GDM1 (cell line): ENCODE measurements at regions not wholly inside any gene's neighbourhood (a gene's known extent, or its start where the extent isn't known, plus 50 kb on each side); places are given as distances from the start of the nearest gene placed in this dataset.

Source experiments
- DNase-seq: peaks from one replicate; lab custom pipeline; 2025; lab: John Stamatoyannopoulos, UW

DNA sequence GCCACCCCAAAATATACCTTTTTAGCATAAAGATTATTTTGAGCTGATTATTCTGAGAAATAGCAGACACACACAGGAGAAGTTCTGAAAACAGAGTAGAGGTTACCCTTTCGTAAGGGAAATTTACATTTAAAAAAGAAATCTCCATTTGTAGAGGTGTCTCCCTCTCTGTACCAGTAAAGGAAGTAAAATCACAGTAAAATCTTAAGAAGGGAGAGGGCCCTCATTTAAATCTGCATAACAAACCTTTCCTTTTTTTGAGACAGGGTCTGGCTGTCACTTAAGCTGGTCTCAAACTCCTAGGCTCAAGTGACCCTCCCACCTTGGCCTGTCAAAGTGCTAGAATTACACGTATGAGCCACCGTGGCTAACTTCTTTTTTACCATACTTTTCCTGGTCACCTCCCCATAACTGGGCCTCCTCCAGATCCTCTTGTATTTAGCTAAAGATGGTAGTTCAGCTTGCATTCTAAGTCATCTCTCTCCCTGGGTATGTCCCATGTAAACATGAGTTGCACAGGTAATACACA, 92.2 kb upstream of the INTU start:
- no peak for DNase-seq

GRCh38 chr4:127545271-127545670, 87.5 kb upstream of the INTU start:
- DNase-seq = no peak

- DNase-seq = no peak
These were observed 83.5 kb upstream of the INTU start for GRCh38 chr4:127548990-127549925.

GRCh38 chr4:127555106-127555505, 77.7 kb upstream of the INTU start:
- DNase-seq = no peak

DNA sequence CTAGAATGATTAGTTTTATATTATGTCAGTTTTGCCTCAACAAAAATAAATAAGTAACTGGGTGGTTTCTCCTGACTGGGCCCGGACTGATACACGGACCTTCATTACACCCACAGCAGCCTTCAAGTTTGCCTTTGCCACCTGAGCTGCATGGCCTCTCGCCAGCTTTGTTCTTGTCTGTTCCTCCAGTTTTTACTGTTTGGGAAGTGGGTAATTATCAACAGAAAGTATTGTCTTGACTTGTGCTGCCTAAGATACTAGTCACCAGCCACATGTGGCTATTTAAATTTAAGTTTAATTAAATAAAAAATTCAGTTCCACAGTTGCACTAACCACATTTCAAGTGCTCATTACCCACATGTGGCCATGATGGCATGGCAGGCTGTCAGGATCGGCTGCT, 74.7 kb upstream of the INTU start:
- no peak for DNase-seq

GRCh38 chr4:127558489-127559407, 74.0 kb upstream of the INTU start:
- DNase-seq = no peak

- DNase-seq = no peak
These were observed 72.8 kb upstream of the INTU start for GRCh38 chr4:127559981-127560380.

- DNase-seq = no peak
These were observed 72.0 kb upstream of the INTU start for GRCh38 chr4:127560755-127561154.

GRCh38 chr4:127574643-127575042, 58.1 kb upstream of the INTU start:
- no peak for DNase-seq

GRCh38 chr4:127575888-127576287, 56.9 kb upstream of the INTU start:
- no peak for DNase-seq

DNA sequence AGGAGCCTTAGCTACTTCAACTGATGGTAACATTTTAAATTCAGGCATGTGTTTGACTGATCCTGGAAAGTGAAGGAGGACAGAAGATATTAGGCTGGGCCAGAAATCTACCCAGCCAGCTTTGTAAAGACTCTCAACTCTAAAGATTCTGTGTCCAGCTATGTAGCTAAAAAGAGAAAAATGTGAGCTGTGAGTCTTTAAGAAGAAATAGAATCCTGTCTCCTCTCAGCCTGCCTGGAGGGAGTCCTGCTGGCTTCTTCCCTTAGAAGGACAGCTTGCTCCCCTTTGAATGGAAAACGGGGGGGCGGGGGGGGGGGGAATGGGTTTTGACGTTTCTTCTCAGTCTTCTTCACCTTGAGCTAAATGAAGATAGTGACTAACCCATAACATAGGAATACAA, 54.3 kb upstream of the INTU start:
- no peak for DNase-seq

DNA sequence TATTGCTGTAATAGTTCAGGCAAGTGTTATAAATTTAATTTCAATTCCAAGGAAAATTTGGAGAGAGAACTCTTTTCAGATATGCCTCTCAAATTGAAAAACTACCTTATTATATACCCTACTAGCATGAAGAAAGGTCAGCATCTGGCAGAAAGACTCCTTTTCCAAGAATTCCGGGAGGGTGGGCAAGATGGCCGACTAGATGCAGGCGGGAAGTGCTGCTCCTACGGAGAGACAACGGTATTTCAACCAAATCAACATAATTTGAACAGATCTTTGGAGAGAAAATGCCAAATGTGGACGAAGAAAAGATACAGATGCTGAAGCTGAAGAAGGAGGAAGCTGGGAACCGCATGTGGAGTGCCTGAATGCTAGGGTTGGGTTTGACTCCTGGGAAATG, 53.8 kb upstream of the INTU start:
- DNase-seq = no peak

DNA sequence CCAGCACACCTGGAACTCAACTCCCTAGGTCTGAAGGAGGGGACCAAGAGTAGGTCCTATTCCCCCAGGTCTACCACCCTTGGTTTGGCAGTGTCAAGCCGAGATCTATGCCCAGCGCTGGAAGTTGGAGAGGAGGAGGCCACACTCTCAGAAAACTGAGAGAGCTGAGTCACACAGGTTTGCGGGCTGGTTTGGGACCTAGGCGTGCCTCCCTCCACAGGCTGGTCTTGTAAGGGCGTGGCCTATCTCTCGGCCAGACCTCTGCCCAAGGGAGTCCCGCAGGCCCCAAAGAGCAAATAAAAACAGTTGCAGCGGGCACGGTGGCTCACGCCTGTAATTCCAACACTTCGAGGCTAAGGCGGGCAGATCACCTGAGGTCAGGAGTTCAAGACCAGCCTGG, 52.9 kb upstream of the INTU start:
- DNase-seq = no peak

DNA sequence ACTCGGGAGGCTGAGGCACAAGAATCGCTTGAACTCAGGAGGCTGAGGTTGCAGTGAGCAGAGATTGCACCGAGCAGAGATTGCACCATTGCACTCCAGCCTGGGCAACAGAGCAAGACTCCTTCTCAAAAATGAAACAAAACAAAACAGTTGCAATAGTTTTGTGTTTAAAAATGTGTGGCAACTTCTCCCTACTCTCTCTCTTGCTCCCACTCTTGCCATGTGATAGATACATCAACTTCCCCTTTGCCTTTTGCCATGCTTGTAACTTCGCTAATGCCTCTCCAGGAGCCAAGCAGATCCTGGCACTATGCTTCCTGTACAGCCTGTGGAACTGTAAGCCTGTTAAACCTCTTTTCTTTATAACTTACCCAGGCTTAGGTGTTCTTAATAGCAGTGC, 52.5 kb upstream of the INTU start:
- no peak for DNase-seq

DNA sequence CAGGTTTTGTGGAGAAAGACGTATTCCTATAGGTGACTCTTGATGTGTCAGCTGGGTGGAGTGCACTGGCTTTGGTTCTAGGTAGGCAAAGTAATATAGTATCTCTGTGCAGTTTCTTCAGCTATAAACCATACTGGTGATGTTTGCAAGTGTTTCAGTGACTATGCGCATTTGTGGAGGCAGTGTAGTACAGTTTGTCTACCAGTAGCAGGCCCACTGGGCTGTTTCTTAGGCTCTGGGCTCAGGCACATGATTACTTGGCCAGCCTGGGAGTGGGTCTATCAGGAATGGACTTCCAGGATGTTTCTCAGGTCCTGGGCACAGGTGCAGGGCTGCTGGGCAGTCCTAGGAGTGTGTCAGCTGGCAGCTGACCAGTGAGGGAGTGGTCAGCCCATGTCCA, 51.9 kb upstream of the INTU start:
- DNase-seq = no peak
